GM12872 (cell line): ENCODE measurements at regions not wholly inside any gene's neighbourhood (a gene's known extent, or its start where the extent isn't known, plus 50 kb on each side); places are given as distances from the start of the nearest gene placed in this dataset.

ENCODE experiments used
- TF ChIP-seq, protein P1 (sequence below): IDR thresholded peaks from 3 replicates; pipeline ENCODE4 v1.5.1; 2011; ENCODE audit warnings: low read depth, mild to moderate bottlenecking, low read length, moderate library complexity; ENCODE audit not compliant: insufficient read depth

DNA sequence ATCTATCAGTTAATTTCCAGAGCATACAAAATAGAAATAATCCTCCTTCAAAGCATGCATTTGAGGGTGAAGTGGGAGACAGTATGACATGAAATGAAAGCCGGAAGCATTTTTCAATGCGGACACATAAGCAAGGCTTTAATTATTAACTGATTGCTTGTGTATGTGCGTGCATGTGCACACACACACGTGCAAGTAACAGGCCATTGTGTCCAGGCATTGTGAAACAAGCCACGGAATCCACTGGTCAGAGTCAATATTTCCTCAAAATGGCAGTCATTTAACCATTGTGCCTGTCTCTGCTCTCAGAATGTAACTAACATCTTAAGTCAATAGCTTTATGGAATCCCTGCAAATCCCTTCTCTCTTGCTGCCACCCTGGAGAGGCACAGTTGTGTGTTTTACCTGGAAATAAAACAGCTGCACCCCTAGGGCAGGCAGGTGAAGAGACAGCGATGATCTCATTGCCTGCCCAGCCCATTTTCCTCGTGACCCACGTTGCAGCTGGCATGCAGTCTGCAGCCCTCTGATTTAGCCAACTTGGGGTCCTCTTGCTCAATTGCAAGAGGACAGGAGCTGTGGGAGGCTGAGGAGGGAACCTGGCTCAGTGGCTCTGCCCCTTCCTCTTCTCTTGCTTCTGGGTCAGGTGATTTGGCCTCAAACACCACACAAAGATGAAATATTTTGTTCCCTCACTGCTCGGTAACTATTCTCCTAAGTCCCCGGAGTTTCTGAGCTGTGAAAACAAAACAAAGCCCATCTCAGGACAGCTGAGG, 500.9 kb upstream of the ZMIZ1 start:
- TF ChIP-seq, protein P1, sequence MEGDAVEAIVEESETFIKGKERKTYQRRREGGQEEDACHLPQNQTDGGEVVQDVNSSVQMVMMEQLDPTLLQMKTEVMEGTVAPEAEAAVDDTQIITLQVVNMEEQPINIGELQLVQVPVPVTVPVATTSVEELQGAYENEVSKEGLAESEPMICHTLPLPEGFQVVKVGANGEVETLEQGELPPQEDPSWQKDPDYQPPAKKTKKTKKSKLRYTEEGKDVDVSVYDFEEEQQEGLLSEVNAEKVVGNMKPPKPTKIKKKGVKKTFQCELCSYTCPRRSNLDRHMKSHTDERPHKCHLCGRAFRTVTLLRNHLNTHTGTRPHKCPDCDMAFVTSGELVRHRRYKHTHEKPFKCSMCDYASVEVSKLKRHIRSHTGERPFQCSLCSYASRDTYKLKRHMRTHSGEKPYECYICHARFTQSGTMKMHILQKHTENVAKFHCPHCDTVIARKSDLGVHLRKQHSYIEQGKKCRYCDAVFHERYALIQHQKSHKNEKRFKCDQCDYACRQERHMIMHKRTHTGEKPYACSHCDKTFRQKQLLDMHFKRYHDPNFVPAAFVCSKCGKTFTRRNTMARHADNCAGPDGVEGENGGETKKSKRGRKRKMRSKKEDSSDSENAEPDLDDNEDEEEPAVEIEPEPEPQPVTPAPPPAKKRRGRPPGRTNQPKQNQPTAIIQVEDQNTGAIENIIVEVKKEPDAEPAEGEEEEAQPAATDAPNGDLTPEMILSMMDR: no peak

DNA sequence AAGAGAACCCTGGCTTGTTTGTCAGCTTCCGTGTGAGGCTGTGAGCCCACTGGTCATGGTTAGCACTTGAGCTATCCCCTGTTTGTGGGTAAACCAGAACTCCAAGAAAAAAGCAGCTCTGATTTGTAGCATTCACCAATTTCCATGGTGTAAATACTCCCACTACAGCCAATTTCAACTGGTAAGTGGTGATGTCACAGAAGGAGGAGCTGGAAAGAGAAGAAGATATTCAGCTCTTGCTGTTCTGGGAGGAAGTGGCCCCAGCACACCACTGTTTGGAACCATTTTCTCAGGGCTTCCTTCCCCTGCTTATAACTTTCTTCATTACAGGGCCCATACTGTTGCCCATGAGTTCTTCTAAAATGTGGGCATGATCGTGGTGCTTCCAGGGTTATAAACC, 500.1 kb upstream of the ZMIZ1 start:
- TF ChIP-seq, protein P1: no peak

DNA sequence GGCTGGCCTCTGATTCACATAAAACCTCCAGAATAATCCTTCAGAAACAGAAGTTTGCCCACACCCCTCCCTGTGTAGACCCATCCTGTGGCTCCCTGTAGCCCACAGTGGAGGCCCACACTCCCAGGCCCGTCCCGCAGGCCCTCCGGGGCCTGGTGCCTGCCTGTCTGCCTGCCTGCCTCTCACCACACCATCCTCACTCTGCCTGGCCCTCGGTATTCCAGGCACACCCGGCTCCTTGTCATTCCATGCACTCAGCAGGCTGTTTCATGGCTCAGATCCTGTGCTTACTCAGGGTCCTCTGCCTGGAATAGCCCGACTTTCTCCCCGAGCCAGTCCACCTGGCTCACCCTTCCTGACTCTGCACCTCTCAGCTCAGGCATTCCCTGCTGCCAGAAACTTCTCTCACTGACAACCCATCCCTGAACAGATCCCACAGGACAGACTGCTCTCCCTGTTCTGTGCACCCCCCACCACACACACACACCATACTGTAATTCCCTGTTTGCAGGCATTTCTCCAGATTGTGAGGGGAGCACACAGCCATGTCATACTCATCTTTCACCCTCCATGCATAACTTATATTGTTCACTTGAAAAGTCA, 498.0 kb upstream of the ZMIZ1 start:
- TF ChIP-seq, protein P1: no peak

DNA sequence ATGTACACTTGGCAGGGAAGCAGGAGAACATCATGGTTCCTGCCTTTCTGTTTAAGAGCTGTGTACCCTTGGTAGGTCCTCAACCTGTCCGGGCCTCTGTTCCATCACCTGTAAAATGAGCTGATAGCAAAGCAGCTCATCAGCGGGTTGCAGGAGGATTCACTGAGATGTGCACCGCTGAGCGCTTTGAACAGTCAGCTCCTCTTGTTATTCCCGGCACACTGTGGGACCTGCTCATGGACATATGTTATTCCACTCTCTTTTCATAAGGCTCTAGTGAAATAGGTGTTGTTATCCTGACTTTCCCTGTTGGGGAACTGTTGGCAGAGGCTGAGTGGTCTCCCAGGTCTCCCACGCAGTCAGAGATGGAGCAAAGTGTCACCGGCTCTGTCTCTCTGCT, 497.5 kb upstream of the ZMIZ1 start:
- TF ChIP-seq, protein P1: no peak

DNA sequence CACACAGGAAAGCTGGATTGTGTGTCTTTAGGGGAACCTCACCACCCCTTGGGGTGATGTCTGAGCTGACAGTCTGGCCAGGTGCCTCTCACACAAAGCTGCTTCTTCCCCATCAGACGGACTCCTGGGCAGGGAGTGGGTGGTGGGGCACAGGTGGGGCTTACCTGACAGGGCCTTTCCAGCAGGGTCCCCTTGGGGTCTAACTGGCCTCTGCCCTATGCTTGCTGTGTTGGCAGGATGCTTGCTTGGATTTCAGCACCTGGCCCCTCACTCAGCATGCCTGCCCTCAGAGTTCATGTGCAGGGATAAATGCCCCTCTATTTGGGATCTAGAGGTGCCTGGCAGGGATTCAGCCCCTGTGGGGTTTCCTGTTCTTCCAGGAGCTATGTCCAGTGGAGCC, 496.9 kb upstream of the ZMIZ1 start:
- TF ChIP-seq, protein P1: no peak

DNA sequence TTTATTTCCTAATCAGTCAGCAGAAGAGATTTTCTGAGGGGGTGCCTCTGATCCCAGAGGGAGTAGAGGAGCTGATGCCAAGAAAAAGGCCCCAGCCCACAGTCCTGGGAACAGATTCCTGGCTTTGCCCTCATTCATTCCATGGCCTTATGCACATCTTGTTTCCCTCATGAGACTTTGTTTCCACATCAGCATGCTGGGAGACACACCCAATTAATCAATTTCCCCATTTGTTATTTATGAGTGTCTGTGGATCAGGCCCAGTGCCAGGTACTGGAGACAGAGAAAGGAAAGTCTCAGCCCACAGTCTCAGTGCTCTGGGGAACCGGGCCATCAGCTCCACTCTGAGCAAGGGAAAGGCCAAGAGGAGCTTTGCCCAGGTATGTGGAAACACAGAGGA, 496.2 kb upstream of the ZMIZ1 start:
- TF ChIP-seq, protein P1: no peak

DNA sequence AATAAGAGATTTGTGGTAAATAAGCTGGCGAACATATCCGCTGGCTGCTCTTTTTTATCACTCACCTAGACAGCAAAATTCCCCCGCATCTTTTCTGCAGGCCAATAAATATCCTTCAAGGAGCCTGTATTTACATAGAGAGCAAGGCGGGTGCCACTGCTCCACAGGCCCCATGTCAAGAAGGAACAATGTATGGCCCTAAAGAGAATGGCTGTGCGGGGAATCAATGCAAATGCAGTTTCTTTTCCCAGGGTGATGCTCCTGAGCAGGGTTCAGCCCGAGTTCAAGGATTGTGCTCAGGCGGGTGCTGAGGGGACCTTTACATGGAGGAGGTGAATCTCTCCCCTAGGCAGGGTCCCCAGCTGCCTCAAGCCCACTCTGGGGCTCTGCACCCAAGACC, 494.2 kb upstream of the ZMIZ1 start:
- TF ChIP-seq, protein P1: no peak
